Right lobe of liver (tissue), 6 donors: ENCODE measurements at regions not wholly inside any gene's neighbourhood (a gene's known extent, or its start where the extent isn't known, plus 50 kb on each side); places are given as distances from the start of the nearest gene placed in this dataset.
A peak's percentile ranks its signal among the peaks of the same experiment; 100 is the strongest.

Experiments used
- ATAC-seq, 4 donors: fragments of 200-7000 bp; cut with Tn5 transposase; one replicate each; pipeline ENCODE4 v1.9.1; 2020; ENCODE audit warnings: mild to moderate bottlenecking in 4 of 4, moderate library complexity in 4 of 4
- DNase-seq, 3 donors: peaks; one replicate each; pipeline ENCODE4 v3.0.0-alpha.2; 2020
- H3K27ac ChIP-seq, 3 donors: fragments of 200-600 bp; one replicate each; pipeline ENCODE4 v1.8.0; 2022
- H3K27me3 ChIP-seq, 2 donors: fragments of 200-600 bp; one replicate each; pipeline ENCODE4 v1.8.0; 2022
- H3K36me3 ChIP-seq, 4 donors: fragments of 200-600 bp; sonication (generic) in 1 of 4; one replicate each; pipeline versions ENCODE4 v1.5.1 to v1.8.0; 2017 to 2022; ENCODE audit warnings: control low read depth in 1 of 4
- H3K4me1 ChIP-seq, 4 donors: fragments of 200-600 bp; sonication (generic) in 1 of 4; one replicate each; pipeline versions ENCODE4 v1.5.1 to v1.8.0; 2017 to 2022; ENCODE audit warnings: control low read depth in 1 of 4
- H3K4me3 ChIP-seq, 3 donors: fragments of 200-600 bp; one replicate each; pipeline ENCODE4 v1.8.0; 2022
- H3K9me3 ChIP-seq, 4 donors: fragments of 200-600 bp; sonication (generic) in 1 of 4; one replicate each; pipeline versions ENCODE4 v1.5.1 to v1.8.0; 2017 to 2022; ENCODE audit warnings: control low read depth in 1 of 4
- CTCF ChIP-seq, 4 donors: fragments of 200-600 bp in 3 of 4; fragments of 450-650 bp in 1 of 4; IDR thresholded peaks; one replicate each; pipeline versions ENCODE4 v1.5.1 to v1.8.0; 2016 to 2022; ENCODE audit warnings: antibody characterized with exemption in 4 of 4, mild to moderate bottlenecking in 2 of 4
- POLR2A ChIP-seq: fragments of 450-650 bp; IDR thresholded peaks from one replicate; pipeline ENCODE4 v1.6.1; 2017; ENCODE audit warnings: antibody characterized with exemption, mild to moderate bottlenecking
- WGBS: methylation state at CpG from one replicate; pipeline ENCODE4 v1.1.6; 2018; ENCODE audit warnings: low coverage, low lambda C conversion rate; ENCODE audit not compliant: insufficient coverage; ENCODE audit errors: missing lambda C conversion rate; 5-methylcytosine and 5-hydroxymethylcytosine counted together
- intact Hi-C, 2 donors: fragments of 100-400 bp; cut with DNase I; formaldehyde crosslinking; loops; one replicate each; pipeline versions ENCODE4 v1.11.2 to v1.14.1; 2022
- donor health status: DM: no; HTN: yes; CAD: no.
- donor health status: DM: no; HTN: no; CAD: no.
- donor health status: DM: no; HTN: no; CAD: no.
- donor health status: DM: no; HTN: yes; CAD: no.
- donor health status: DM: no; HTN: yes; CAD: no.

DNA sequence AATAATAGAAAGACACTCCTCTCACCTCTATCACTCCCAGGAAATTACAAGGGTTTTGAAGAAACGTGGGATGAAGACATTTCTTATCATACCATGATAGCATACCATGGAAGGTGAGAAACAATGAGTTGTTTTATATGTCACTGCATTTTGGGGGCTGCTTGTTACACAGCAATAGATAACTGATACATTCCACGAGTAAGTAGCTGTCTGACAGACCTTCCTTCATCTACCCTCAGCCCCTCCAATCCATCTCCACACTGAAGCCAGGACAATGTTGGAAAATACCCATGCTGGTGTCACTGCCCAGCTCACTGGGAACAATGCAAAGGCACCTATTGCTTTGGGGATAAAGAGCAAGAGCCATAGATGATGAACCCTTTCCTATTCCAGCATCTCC, 68.9 kb upstream of the USP29 start:
- no peak overlapping the region for H3K4me3 ChIP-seq
- no peak overlapping the region for H3K27ac ChIP-seq
- intact Hi-C loops: no loop called here
- H3K4me1 ChIP-seq: no peaks in the 10 kb centered on the region
- ATAC-seq (no peak), DNase-seq (no peak)
- no peak for TF ChIP-seq POLR2A
- TF ChIP-seq CTCF (IDR thresholded peaks at IDR 0.05): no peak
- no peaks in the 10 kb centered on the region for H3K36me3 ChIP-seq
- WGBS: 37% methylated on average over 2 of the region's 2 CpGs
- H3K27me3 ChIP-seq: no peaks in the 10 kb centered on the region
- no peaks in the 10 kb centered on the region for H3K9me3 ChIP-seq

- no peak for DNase-seq
- intact Hi-C loops: no loop called here
- Histone ChIP-seq H3K4me3 (no peak overlapping the region), H3K9me3 (no peaks in the 10 kb centered on the region), H3K36me3 (no peaks in the 10 kb centered on the region), H3K4me1 (no peaks in the 10 kb centered on the region), H3K27me3 (no peaks in the 10 kb centered on the region), H3K27ac (no peak overlapping the region)
- ATAC-seq: no peak
- TF ChIP-seq CTCF (IDR thresholded peaks at IDR 0.05) (no peak), POLR2A (no peak)
- WGBS: 40% methylated on average over 2 of the region's 3 CpGs
Observed at GRCh38 chr19:57052081-57052480, 67.7 kb upstream of the USP29 start.

- intact Hi-C loops: no loop called here
- Histone ChIP-seq H3K9me3 (no peaks in the 10 kb centered on the region), H3K36me3 (no peaks in the 10 kb centered on the region), H3K4me3 (no peak overlapping the region), H3K4me1 (no peaks in the 10 kb centered on the region), H3K27me3 (no peaks in the 10 kb centered on the region), H3K27ac (no peak overlapping the region)
- ATAC-seq (no peak), DNase-seq (no peak)
- TF ChIP-seq POLR2A (no peak), CTCF (IDR thresholded peaks at IDR 0.05) (no peak)
- WGBS: 92% methylated on average over 5 of the region's 12 CpGs
Observed at GRCh38 chr19:57053401-57053800, 66.4 kb upstream of the USP29 start.

DNA sequence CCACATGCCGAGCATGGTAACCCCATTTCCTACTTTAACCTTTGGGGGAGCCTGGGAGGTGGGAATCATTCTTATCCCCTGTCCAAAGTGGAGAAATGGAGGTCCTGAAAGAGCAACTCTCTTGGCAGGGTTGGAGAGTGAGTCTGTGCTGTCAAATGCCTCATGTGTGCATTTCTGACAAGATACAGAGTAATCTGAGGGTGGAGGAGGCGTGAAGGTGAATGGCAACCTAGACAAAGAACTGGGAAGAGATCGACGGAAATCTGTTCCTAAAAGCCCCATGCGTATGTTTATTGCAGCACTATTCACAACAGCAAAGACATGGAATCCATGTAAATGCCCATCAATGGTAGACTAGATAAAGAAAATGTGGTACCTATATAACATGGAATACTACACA, 63.8 kb upstream of the USP29 start:
- H3K27ac ChIP-seq: no peak overlapping the region
- H3K4me3 ChIP-seq: no peak overlapping the region
- intact Hi-C loops: no loop called here
- TF ChIP-seq CTCF (IDR thresholded peaks at IDR 0.05) (no peak), POLR2A (no peak)
- WGBS: 90% methylated on average over 5 of the region's 5 CpGs
- no peaks in the 10 kb centered on the region for H3K36me3 ChIP-seq
- no peaks in the 10 kb centered on the region for H3K4me1 ChIP-seq
- H3K9me3 ChIP-seq: no peaks in the 10 kb centered on the region
- no peak for DNase-seq
- no peaks in the 10 kb centered on the region for H3K27me3 ChIP-seq
- ATAC-seq: no peak

GRCh38 chr19:57057036-57057686, 62.6 kb upstream of the USP29 start:
- no peak for TF ChIP-seq POLR2A
- no peak for TF ChIP-seq CTCF (IDR thresholded peaks at IDR 0.05)
- H3K4me1 ChIP-seq: no peaks in the 10 kb centered on the region
- H3K27ac ChIP-seq: no peak overlapping the region
- H3K27me3 ChIP-seq: no peaks in the 10 kb centered on the region
- intact Hi-C loops: no loop called here
- H3K9me3 ChIP-seq: no peaks in the 10 kb centered on the region
- H3K36me3 ChIP-seq: no peaks in the 10 kb centered on the region
- ATAC-seq (no peak), DNase-seq (peak in 1 of 3 donors; percentile 20)
- no peak overlapping the region for H3K4me3 ChIP-seq
- WGBS: 63% methylated on average over 12 of the region's 16 CpGs
